PC-3 (cell line): ENCODE measurements at regions not wholly inside any gene's neighbourhood (a gene's known extent, or its start where the extent isn't known, plus 50 kb on each side); places are given as distances from the start of the nearest gene placed in this dataset.

Experiments
- ATAC-seq: fragments of 200-7000 bp; cut with Tn5 transposase; 2 replicates; pipeline ENCODE4 v1.9.1; 2020; ENCODE audit warnings: mild to moderate bottlenecking, moderate library complexity
- BruUV-seq: library from RNA; stranded (reverse); fragments of 400-500 nt; replicated peaks from 2 replicates; lab custom pipeline; 2021; lab: Mats Ljungman, UMichigan
- CTCF ChIA-PET: fragments of 300-600 bp; sonication (Branson Sonifier 250); formaldehyde crosslinking; loops from one replicate; lab custom pipeline; 2022; ENCODE audit warnings: antibody characterized with exemption; lab: Charles Lee
- POLR2A ChIA-PET: fragments of 300-600 bp; sonication (Branson Sonifier 250); formaldehyde crosslinking; loops from one replicate; lab custom pipeline; 2022; ENCODE audit warnings: antibody characterized with exemption; ENCODE audit not compliant: unreplicated experiment; lab: Charles Lee
- DNase-seq: peaks from one replicate; pipeline ENCODE4 v3.0.0-alpha.2; 2015
- H2AFZ ChIP-seq: fragments of 300-600 bp; sonication (generic); 2 replicates; pipeline ENCODE4 v1.6.0; 2016; ENCODE audit warnings: antibody characterized with exemption, low read length
- H3F3A ChIP-seq: fragments of 300-600 bp; sonication (generic); one replicate; pipeline ENCODE4 v1.6.0; 2017; ENCODE audit warnings: antibody characterized with exemption, low read length, control low read depth, mild to moderate bottlenecking; ENCODE audit not compliant: unreplicated experiment
- H3K27ac ChIP-seq: fragments of 300-600 bp; sonication (generic); 2 replicates; pipeline ENCODE4 v1.5.1; 2016; ENCODE audit warnings: mild to moderate bottlenecking, low read length
- H3K27me3 ChIP-seq: fragments of 300-600 bp; sonication (generic); 2 replicates; pipeline ENCODE4 v1.6.1; 2016; ENCODE audit warnings: low read length, mixed read lengths
- H3K36me3 ChIP-seq: fragments of 300-600 bp; sonication (generic); 2 replicates; pipeline ENCODE4 v1.6.1; 2016; ENCODE audit warnings: low read depth, mixed run types, low read length, mixed read lengths
- H3K4me1 ChIP-seq: fragments of 300-600 bp; sonication (generic); 2 replicates; pipeline ENCODE4 v1.5.1; 2016; ENCODE audit warnings: low read length; ENCODE audit not compliant: insufficient read depth
- H3K4me2 ChIP-seq: fragments of 300-600 bp; sonication (generic); 2 replicates; pipeline ENCODE4 v1.6.0; 2016; ENCODE audit warnings: low read length
- H3K4me3 ChIP-seq: fragments of 300-600 bp; sonication (generic); 2 replicates; pipeline ENCODE4 v1.5.1; 2016; ENCODE audit warnings: mild to moderate bottlenecking, low read length, mixed read lengths
- H3K79me2 ChIP-seq: fragments of 300-600 bp; sonication (generic); 2 replicates; pipeline ENCODE4 v1.6.1; 2017; ENCODE audit warnings: low read length, mixed read lengths
- H3K9ac ChIP-seq: fragments of 300-600 bp; sonication (generic); 2 replicates; pipeline ENCODE4 v1.6.0; 2016; ENCODE audit warnings: mild to moderate bottlenecking, low read length
- H3K9me2 ChIP-seq: fragments of 300-600 bp; sonication (generic); replicated peaks from 2 replicates; pipeline ENCODE4 v1.6.1; 2016; ENCODE audit warnings: mixed run types, low read length, mixed read lengths
- H3K9me3 ChIP-seq: fragments of 300-600 bp; sonication (generic); 2 replicates; pipeline ENCODE4 v1.6.1; 2016; ENCODE audit warnings: low read length, mixed read lengths
- H4K20me1 ChIP-seq: fragments of 300-600 bp; sonication (generic); 2 replicates; pipeline ENCODE4 v1.6.1; 2016; ENCODE audit warnings: low read length, mixed read lengths
- CTCF ChIP-seq: fragments of 300-600 bp; sonication (generic); conservative IDR thresholded peaks from 2 replicates; pipeline ENCODE4 v1.5.1; 2017; ENCODE audit warnings: antibody characterized with exemption, low read depth, mild to moderate bottlenecking, low read length
- EZH2 ChIP-seq: fragments of 300-600 bp; sonication (generic); IDR thresholded peaks from one replicate; pipeline ENCODE4 v1.6.1; 2017; ENCODE audit warnings: antibody characterized with exemption, mild to moderate bottlenecking, low read length; ENCODE audit not compliant: unreplicated experiment
- EZH2phosphoT487 ChIP-seq: fragments of 300-600 bp; sonication (generic); IDR thresholded peaks from 2 replicates; pipeline ENCODE4 v1.6.1; 2018; ENCODE audit warnings: mild to moderate bottlenecking, antibody characterized with exemption, low read length, borderline replicate concordance
- intact Hi-C: fragments of 100-400 bp; cut with micrococcal nuclease; formaldehyde crosslinking; loops from 2 replicates; pipeline ENCODE4 v1.9.0; 2023

- Histone ChIP-seq H3K27ac (no peak overlapping the region), H3K79me2 (no peaks in the 10 kb centered on the region), H4K20me1 (no peaks in the 10 kb centered on the region), H3K9me3 (no peaks in the 10 kb centered on the region), H3K4me1 (no peaks in the 10 kb centered on the region), H3K9me2 (no peaks in the 10 kb centered on the region), H3F3A (no peaks in the 10 kb centered on the region), H2AFZ (no peak overlapping the region), H3K27me3 (no peaks in the 10 kb centered on the region), H3K4me2 (no peak overlapping the region), H3K9ac (no peak overlapping the region), H3K4me3 (no peak overlapping the region), H3K36me3 (no peaks in the 10 kb centered on the region)
- CTCF ChIA-PET = no interaction called here
- intact Hi-C loops = no loop called here
- ATAC-seq (no peak), DNase-seq (no peak)
- BruUV-seq = no TSS peak
- TF ChIP-seq EZH2phosphoT487 (no peak), CTCF (no peak), EZH2 (no peak)
- POLR2A ChIA-PET = no interaction called here
Observed at GRCh38 chr21:16578912-16579311, 849.1 kb downstream of the USP25 start.

- ATAC-seq = no peak
- no peak for DNase-seq
- intact Hi-C loops = no loop called here
- Histone ChIP-seq H3K27ac (no peak overlapping the region), H3K9me2 (no peaks in the 10 kb centered on the region), H3K4me1 (no peaks in the 10 kb centered on the region), H3K79me2 (no peaks in the 10 kb centered on the region), H3K36me3 (no peaks in the 10 kb centered on the region), H4K20me1 (no peaks in the 10 kb centered on the region), H3K9me3 (no peaks in the 10 kb centered on the region), H3F3A (no peaks in the 10 kb centered on the region), H3K9ac (no peak overlapping the region), H3K4me3 (no peak overlapping the region), H3K4me2 (no peak overlapping the region), H3K27me3 (no peaks in the 10 kb centered on the region), H2AFZ (no peak overlapping the region)
- ChIA-PET POLR2A (no interaction called here), CTCF (no interaction called here)
- BruUV-seq = no TSS peak
- TF ChIP-seq CTCF (no peak), EZH2phosphoT487 (no peak), EZH2 (no peak)
Observed at GRCh38 chr21:16579538-16579937, 849.8 kb downstream of the USP25 start.

- Histone ChIP-seq H3K9ac (no peak overlapping the region), H3K4me3 (no peak overlapping the region), H3K4me1 (no peaks in the 10 kb centered on the region), H3K27me3 (no peaks in the 10 kb centered on the region), H3K27ac (no peak overlapping the region), H3K36me3 (no peaks in the 10 kb centered on the region), H3F3A (no peaks in the 10 kb centered on the region), H4K20me1 (no peaks in the 10 kb centered on the region), H3K79me2 (no peaks in the 10 kb centered on the region), H2AFZ (no peak overlapping the region), H3K4me2 (no peak overlapping the region), H3K9me3 (no peaks in the 10 kb centered on the region), H3K9me2 (no peaks in the 10 kb centered on the region)
- BruUV-seq = no TSS peak
- DNase-seq = no peak
- ATAC-seq = no peak
- POLR2A ChIA-PET = no interaction called here
- TF ChIP-seq CTCF (no peak), EZH2phosphoT487 (no peak), EZH2 (no peak)
- CTCF ChIA-PET = no interaction called here
- intact Hi-C loops = no loop called here
Observed at GRCh38 chr21:16580661-16581060, 850.9 kb downstream of the USP25 start.
